ENCODE measurements at regions not wholly inside any gene's neighbourhood (a gene's known extent, or its start where the extent isn't known, plus 50 kb on each side); places are given as distances from the start of the nearest gene placed in this dataset.
A peak's percentile ranks its signal among the peaks of the same experiment; 100 is the strongest.

- ATAC-seq: peak; percentile 23 to 38
- Histone ChIP-seq H3K4me3 (no peak overlapping the region), H3K27me3 (ENCODE audit: low read depth) (no peaks in the 10 kb centered on the region), H3K27ac (no peak overlapping the region), H3K4me1 (no peaks in the 10 kb centered on the region), H3K36me3 (no peaks in the 10 kb centered on the region), H3K9me3 (no peaks in the 10 kb centered on the region)
- DNase-seq: no peak
- intact Hi-C loops (cut with DNase I): no loop called here
- no peak for TF ChIP-seq CTCF (IDR thresholded peaks at IDR 0.05)
Observed at GRCh38 chr15:70410371-70410985, 312.8 kb upstream of the TLE3 start.

- Histone ChIP-seq H3K9me3 (no peaks in the 10 kb centered on the region), H3K4me3 (no peak overlapping the region), H3K27me3 (ENCODE audit: low read depth) (no peaks in the 10 kb centered on the region), H3K36me3 (no peaks in the 10 kb centered on the region), H3K27ac (no peak overlapping the region), H3K4me1 (no peaks in the 10 kb centered on the region)
- intact Hi-C loops (cut with DNase I): no loop called here
- ATAC-seq (no peak), DNase-seq (no peak)
- TF ChIP-seq CTCF (IDR thresholded peaks at IDR 0.05): no peak
Observed at GRCh38 chr15:70409388-70409787, 311.7 kb upstream of the TLE3 start.

GRCh38 chr15:70407955-70408354, 310.2 kb upstream of the TLE3 start:
- intact Hi-C loops (cut with DNase I): no loop called here
- no peak for DNase-seq
- Histone ChIP-seq H3K27me3 (ENCODE audit: low read depth) (no peaks in the 10 kb centered on the region), H3K4me1 (no peaks in the 10 kb centered on the region), H3K36me3 (no peaks in the 10 kb centered on the region), H3K4me3 (no peak overlapping the region), H3K9me3 (no peaks in the 10 kb centered on the region), H3K27ac (no peak overlapping the region)
- no peak for TF ChIP-seq CTCF (IDR thresholded peaks at IDR 0.05)
- no peak for ATAC-seq

- no peak overlapping the region for H3K27ac ChIP-seq
- intact Hi-C loops (cut with DNase I): no loop called here
- ATAC-seq (no peak), DNase-seq (no peak)
- no peak for TF ChIP-seq CTCF (IDR thresholded peaks at IDR 0.05)
- no peaks in the 10 kb centered on the region for H3K4me1 ChIP-seq
- H3K27me3 ChIP-seq (ENCODE audit: low read depth): no peaks in the 10 kb centered on the region
- no peaks in the 10 kb centered on the region for H3K9me3 ChIP-seq
- H3K4me3 ChIP-seq: no peak overlapping the region
- no peaks in the 10 kb centered on the region for H3K36me3 ChIP-seq
Observed at GRCh38 chr15:70407336-70407670, 309.6 kb upstream of the TLE3 start.

- no peaks in the 10 kb centered on the region for H3K4me1 ChIP-seq
Observed at GRCh38 chr15:70406617-70407335, 309.1 kb upstream of the TLE3 start.

More at GRCh38 chr15:70406617-70407335, 309.1 kb upstream of the TLE3 start:
- Histone ChIP-seq H3K36me3 (no peaks in the 10 kb centered on the region), H3K9me3 (no peaks in the 10 kb centered on the region), H3K4me3 (no peak overlapping the region), H3K27me3 (ENCODE audit: low read depth) (no peaks in the 10 kb centered on the region), H3K27ac (no peak overlapping the region)
- no peak for ATAC-seq
- intact Hi-C loops (cut with DNase I): no loop called here
- no peak for DNase-seq
- TF ChIP-seq CTCF (IDR thresholded peaks at IDR 0.05): no peak

All from lower lobe of right lung (tissue), 2 donors.